Stimulated activated CD4-positive, alpha-beta T cell treated with anti-CD3 and anti-CD28 coated beads, Interleukin-4, amount 100 ng/mL, for 24 hours (primary cell): ENCODE measurements at regions not wholly inside any gene's neighbourhood (a gene's known extent, or its start where the extent isn't known, plus 50 kb on each side); places are given as distances from the start of the nearest gene placed in this dataset.

ENCODE experiments used
- DNase-seq: peaks from one replicate; pipeline ENCODE4 v3.0.0-alpha.2; 2020

- no peak for DNase-seq
Observed at GRCh38 chr5:6228257-6229250, 149.8 kb downstream of the MED10 start.

DNA sequence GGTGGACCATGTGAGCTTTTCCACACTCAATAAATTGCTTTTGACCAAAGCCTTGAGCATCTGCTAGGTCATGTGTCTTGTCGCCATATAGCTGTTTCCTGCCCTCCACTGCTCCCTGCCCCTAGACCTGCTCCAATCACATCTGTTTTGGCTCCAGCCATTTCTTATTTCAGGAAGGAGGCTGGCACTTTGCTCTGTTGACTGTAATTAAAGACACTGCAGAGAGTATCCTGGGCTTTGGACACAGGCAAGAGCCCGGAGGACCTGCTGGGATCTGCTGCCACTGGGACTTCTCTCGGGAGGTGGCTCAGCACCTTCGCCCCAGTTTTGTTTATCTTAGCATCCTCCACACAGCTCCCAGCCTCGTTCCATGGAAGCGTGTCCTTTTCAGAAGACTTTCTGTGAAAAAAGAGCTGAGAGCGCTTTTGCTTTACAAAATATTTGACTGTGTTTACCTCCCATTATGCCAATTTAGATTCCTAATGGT lies 153.2 kb downstream of the MED10 start:
- no peak for DNase-seq

- no peak for DNase-seq
Observed at GRCh38 chr5:6224406-6224805, 153.9 kb downstream of the MED10 start.

GRCh38 chr5:6222899-6223298 lies 155.4 kb downstream of the MED10 start:
- DNase-seq, result no peak

DNA sequence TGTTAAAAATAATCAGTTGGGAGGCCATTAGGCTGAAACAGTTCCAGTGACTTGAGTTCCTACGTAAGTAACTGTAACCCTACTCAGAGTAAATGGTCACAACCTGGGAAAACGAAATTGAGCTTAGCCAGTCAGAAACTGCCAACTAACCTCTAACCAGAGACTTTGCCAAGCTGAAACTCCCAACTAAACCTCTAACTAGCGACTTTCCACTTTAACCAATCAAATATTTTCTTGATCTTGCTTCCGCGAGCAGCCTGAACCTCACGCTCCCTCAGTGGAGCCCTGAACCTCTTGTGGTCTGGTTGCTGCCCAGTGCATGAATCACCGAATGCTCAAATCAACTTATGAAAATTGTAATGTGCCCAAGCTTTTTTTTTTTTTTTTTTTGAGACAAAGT lies 156.2 kb downstream of the MED10 start:
- no peak for DNase-seq

- no peak for DNase-seq
Observed at GRCh38 chr5:6221141-6221626, 157.2 kb downstream of the MED10 start.

- DNase-seq, result no peak
Observed at GRCh38 chr5:6220346-6221088, 157.8 kb downstream of the MED10 start.

DNA sequence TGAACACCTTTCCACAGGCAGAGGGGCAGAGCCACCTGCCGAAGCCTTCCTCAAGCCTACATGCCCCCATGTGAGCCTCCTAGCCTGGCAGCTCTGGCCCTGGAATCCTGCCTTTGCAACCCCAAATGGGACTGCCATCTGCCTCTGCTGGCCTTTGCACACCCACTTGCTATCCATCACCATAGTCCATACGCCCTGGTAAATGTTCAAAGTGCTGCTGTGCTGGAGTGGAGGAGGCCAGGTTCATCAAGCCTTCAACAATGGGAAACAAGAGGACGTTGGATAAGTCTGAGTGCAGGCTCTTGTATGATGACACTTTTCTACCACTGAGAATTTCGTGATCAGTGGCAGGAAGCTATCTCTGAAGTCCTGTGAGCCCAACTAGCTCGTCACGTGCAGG lies 159.8 kb downstream of the MED10 start:
- DNase-seq, result no peak

GRCh38 chr5:6218116-6218515 lies 160.2 kb downstream of the MED10 start:
- DNase-seq, result no peak

- DNase-seq, result no peak
Observed at GRCh38 chr5:6216471-6217075, 161.8 kb downstream of the MED10 start.

GRCh38 chr5:6215891-6216290 lies 162.5 kb downstream of the MED10 start:
- DNase-seq, result no peak

DNA sequence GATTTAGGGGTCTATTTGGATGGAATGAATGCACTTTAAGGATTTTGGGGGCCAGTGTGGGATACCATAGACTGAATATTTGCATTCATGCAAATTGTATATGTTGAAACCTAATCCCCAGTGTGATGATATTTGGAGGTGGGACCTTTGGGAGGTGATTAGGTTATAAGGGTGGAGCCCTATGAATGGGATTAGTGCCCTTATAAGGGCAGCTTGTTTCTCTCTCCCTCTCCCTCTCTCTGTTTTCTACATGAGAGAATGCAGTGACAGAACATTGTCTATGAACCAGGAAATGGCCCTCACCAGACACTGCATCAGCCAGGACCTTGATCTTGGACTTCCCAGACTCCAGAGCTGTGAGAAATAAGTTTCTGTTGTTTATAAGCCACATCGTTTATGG lies 166.1 kb downstream of the MED10 start:
- no peak for DNase-seq

DNA sequence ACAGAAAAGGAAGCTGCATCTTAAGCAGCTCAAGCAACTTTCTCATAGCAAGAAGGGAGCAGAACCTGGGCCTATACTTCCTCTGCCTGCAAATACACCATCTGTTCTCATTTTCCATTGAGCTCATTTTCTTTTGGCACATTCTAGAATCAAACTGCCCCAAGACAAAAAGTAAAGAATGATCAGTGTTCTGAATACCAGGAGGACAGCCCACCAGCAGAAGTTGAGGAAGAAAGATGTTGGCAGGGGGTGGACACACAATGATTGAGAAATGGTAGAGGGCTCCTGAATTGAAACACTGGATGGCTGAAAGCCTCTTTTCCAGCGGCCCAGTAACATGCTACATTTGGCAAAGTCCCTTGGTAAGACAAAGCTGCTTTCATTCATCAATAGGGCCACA lies 171.8 kb downstream of the MED10 start:
- DNase-seq, result no peak

- no peak for DNase-seq
Observed at GRCh38 chr5:6202968-6203365, 175.4 kb downstream of the MED10 start.

DNA sequence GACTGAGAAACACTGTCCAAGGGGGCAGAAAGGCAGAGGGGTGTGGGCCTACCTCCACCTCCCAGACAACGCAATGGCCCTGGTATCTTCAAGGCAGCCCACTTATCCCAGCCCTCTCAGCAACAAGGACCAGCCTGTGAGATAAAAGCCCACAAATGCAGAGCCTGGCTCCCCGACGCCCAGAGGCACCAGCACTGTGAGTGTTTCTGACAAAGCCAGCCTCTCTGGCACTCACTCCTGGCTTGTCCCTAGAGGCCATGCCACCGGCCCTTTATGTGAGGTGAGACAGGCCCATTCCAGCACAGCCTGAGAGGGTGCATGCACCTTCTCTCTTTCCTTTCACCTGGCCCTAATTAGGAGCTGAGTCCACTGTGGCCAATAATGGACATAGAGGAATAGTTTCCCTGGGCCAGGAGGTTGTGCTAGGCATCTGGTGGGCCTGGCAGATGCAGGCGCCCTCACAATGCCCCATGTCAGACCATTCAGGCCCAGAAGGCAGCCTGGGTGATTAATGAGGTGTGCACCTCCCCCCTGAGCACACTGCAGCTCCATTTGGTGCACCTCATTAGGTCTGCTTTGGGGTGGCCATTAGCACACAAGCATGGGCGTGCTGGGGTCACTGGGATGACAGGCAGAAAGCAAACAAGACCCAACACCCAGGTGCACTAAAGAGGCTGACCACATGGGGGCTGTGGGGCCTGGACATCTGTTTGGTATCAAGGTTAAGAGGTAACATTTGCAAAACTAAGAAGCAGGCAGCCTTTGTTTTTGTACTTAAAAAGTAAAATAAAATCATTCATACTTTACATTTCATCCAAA lies 176.0 kb downstream of the MED10 start:
- no peak for DNase-seq

- no peak for DNase-seq
Observed at GRCh38 chr5:6201631-6202030, 176.7 kb downstream of the MED10 start.

DNA sequence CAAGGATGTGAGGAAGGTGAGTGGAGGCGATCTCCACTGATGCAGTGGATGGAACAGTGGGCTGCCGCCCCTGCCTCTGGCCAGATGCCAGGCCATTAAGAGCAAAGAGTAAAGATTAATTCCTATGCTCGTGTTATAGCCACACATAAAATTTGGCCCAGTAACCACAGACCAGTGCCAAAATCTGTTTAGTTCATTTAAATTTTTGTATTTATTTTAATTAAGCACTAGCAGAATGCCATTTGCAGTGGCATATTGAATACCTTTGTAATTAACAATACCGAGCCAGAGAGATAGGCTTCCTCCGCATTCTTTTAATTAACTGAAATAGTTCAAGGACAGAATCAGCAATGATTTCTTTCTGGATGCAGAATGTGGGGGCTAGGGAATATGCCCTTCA lies 179.8 kb downstream of the MED10 start:
- no peak for DNase-seq

DNA sequence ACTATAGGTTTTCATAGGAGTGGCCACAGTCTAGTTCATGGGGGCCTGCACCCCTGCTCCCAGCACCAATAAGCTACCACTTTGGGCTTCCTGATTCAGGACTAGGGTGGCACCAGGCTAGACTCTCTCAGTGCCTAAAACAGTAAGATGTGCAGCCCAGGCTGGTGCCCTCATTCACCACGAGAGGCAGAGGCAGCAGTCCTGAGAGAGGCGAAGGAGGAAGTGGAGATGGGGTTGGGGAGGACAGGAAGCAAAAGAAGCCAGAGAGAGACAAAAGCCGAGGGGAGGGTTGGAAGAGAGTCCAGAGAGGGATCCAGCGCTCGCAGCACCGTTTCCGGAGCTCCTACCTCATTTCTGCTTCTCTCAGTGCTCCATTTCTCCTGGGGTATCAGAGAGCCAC lies 180.9 kb downstream of the MED10 start:
- DNase-seq, result no peak

- DNase-seq, result no peak
Observed at GRCh38 chr5:6195711-6196358, 182.5 kb downstream of the MED10 start.

DNA sequence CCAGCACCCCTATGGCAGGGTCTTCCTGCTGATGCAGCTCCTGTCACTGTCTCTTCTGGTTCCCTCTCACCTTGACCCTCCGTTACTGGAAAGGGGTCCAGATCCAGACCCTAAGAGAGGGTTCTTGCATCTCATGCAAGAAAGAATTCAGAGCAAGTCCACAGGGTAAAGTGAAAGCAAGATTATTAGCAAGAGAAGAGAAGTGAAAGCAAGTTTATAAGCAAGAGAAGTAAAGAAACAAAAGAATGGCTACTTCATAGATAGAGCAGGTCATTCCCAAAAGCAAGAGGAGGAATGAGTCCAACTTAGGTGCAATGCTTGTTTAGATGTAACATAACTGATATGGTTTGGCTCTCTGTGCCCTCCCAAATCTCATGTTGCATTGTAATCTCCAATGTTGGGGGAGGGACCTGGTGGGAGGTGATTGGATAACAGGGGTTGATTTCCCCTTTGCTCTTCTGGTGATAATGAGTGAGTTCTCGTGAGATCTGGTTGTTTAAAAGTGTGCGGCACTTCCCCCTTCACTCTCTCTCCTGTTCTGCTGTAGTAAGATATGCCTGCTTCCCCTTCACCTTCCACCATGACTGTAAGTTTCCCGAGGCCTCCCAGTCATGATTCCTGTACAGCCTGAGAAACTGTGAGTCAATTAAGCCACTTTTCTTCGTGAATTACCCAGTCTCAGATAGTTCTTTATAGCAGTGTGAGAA lies 183.3 kb downstream of the MED10 start:
- no peak for DNase-seq

- DNase-seq, result no peak
Observed at GRCh38 chr5:6194261-6194875, 184.0 kb downstream of the MED10 start.
